NCI-H146 treated with DMSO at 0.1 percent for 48 hours (cell line): ENCODE measurements at regions not wholly inside any gene's neighbourhood (a gene's known extent, or its start where the extent isn't known, plus 50 kb on each side); places are given as distances from the start of the nearest gene placed in this dataset.

Source experiments
- DNase-seq: peaks from one replicate; lab custom pipeline; 2025; ENCODE audit not compliant: unreplicated experiment; lab: John Stamatoyannopoulos, UW

DNA sequence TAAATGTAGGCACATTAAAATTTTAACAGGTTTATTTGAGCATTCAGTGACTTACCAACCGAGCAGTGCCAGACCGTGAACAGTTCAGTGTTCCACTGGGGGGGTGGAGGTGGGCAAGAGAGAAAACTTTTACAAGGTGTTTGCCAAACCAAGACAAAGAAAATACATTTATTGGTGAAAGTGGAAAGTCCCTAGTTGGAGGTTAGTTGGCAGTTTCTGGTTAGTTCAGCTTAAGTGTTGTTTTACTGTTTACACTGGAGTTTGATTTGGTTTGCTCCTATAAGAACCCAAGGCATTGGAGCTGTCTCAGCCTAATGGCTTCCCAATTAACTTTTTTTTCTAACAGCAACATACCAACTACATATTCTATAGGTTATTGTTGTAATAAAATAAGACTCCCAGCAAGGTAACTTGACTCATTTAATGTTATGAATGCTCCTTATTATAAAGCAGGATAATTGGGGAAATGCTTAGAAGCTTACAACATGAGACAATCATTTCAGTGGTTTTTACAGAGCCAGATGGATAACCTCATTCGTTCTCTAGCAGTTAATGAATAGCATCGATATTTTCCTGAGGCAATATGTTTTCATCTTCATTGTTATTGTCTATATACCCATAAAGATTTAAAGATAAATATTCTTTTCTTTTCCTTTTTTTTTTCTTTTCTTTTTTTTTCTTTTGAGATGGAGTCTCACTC, 115.8 kb downstream of the ETNK1 start:
- no peak for DNase-seq

DNA sequence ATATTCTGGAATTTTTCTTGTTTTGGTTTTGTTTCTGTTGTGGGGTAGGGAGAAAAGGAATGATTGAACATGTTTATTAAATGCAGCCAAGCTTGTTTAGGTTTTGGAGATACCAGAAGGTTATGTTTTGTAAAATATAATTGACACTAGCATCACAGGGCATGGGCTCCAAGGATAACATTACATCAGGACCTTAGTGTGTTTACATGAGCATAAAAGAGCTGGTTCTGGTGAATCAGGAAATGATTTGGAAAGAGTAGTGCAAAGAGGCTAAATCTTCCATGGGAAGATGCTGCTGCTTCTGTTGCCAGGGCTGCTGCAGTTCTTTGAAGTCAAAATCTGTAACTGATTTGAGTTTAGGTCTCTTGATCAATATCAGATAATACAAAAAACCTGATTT, 118.7 kb downstream of the ETNK1 start:
- no peak for DNase-seq

DNA sequence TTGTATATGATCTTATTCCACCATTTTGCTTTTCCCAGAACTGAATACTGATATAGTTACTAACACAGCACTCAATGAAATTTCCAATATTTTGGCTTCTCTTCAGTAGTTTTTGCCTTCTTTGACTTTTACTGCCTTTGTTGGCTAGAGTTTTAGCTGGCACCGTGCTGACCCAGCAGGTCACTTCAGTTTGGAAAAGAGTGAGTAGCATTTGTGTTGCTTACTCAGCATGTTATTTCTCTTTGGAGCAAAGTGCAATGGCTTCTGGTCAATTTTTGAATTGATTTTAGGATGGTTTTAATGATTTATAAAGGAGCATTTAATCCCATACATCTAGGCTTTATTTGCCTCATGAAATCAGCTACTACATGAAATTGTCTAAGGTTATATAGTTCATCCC, 119.2 kb downstream of the ETNK1 start:
- DNase-seq: no peak

DNA sequence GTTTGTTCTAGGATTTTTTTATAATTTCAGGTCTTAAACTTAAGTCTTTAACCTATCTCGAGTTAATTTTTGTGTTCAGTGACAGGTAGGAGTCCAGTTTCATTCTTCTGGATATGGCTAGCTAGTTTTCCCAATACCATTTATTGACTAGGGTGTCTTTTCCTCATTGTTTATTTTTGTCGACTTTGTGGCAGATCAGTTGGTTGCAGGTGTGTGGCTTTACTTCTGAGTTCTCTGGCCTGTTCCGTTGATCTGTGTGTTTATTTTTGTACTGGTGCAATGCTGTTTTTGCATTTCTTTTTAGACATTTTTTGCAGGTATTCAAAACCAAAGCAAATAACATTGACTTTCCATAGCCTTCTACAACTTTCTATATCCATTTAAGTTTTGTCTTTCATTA, 121.7 kb downstream of the ETNK1 start:
- no peak for DNase-seq

DNA sequence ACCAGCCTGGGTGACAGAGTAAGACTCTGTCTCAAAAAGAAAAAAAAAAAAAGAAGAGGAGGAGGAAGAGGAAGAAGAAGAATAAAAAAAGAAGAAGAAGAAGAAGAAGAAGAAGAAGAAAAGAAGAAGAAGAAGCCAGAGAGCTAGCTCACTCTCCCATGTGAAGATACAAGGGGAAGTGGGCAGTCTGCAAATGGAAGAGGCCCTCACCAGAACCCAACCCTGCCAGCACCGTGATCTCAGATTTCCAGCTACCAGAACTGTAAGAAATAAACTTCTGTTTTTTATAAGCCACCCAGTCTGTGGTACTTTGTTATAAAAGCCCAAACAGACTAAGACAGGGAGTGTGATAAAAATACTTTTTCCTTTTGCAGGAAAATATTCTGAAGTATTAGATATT, 130.7 kb downstream of the ETNK1 start:
- DNase-seq: no peak

DNA sequence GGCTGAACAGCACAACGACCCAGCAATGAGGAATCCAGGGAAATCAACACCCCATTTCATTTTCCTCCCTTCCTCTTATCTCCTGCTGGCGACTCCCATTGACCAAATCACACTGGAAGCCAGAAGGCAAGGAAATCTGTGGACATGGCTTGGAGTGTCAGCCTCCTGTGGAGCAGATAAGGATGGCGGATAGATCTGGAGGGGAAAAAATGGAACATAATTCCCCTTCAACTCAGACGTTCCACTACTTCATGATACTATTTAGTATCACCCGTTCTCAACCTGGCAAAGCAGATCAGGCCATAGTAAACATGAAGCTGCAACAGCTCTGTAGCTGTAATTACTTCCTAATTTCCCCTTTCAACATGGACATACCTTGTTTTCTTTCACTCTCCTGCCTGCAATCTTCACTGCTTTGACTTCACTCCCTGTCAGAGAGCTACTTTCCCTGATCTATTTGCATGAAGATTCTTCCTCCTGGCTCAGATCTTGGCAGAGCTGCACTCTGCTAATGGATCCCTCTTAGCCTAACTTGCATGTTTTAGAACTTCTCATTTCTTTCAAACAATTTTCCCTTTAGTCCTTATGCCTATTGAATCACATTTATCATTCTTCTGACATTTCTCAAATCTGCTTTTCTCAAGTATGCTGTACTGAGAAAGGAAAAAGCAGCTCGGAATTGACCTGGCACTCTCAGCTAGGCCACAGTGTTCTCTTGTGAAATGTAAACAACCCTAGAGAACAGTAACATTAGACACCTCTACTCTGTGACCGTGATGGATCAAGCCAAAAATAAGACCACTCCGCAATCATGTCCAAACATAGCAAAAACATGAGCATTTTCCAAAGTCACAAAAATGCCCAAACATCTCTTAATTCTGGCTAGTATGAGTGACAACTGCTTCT, 135.1 kb downstream of the ETNK1 start:
- DNase-seq: no peak

DNA sequence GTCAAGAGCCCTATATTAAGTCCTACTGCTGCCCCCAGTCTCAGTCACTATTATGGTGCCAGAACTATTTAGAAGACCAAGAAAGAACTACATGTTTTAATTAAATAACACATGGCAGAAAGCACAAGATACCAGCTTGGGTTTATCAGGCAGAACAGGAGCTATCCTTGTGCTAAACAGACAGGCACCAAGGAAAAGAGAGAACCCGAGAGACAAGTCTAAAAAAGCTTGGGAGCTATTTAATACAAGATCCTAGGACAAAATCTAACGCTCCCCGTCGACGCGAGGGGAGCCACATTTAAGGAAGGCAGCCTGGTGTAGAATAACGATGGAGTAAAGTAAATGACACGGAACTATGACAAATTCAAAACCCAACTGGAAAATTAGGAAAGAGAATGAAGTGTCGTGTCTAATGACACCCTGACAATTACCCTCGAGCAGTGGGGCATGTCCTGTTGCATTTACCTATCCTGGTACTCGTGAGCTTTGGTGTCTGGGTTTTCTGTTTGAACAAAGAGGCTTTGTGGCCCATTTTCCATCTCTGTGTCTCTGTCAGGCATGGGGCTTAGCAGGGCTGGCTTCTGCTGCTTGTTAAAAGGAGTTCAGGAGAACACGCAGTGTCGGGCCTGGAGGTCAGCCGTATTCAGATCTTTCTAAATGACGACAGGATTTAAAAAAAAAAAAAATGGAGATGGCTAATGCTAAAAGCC, 140.6 kb downstream of the ETNK1 start:
- no peak for DNase-seq

DNA sequence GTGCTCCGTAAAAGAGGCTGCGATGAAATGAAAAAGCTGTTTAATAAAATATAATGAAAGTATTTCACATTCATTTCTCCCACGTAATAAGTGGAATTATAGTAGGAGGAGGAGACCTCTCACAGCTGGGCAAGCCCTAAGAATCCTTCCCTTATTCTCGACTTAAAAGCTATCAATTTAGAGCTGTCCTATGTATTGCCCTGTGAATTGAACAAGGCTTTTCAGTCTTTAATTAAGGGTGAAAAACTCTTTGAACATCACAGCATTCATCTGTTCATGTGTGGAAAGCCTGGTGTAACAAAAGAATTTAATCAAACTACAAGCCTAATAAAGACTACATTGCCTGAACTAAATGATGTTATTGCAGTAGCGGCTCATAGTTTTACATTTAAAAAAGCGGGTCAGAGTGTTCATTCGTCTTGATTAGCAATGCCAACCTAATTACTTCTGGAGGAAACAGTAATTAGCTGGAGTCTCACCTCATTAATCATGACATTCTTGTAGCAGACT, 142.0 kb downstream of the ETNK1 start:
- no peak for DNase-seq

DNA sequence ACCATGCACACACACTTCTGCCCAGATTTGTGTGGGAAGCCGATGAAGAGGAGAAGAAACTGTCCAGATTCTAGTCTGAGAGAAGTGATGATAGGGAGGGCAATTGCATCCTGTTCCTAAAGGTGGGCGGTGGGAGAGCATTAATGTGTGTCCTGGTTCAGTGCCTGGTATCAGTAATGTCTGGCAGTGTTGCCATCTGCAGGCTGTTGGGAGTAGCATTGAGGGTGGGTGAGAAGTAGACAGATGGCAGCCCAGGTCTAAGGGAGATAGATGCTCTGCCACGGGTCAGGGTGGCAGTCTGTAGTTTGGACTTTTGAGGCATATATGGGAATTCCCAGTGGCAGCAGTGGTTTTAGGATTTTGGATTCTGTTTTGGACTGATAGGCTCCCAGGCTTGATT, 156.4 kb downstream of the ETNK1 start:
- DNase-seq: no peak

DNA sequence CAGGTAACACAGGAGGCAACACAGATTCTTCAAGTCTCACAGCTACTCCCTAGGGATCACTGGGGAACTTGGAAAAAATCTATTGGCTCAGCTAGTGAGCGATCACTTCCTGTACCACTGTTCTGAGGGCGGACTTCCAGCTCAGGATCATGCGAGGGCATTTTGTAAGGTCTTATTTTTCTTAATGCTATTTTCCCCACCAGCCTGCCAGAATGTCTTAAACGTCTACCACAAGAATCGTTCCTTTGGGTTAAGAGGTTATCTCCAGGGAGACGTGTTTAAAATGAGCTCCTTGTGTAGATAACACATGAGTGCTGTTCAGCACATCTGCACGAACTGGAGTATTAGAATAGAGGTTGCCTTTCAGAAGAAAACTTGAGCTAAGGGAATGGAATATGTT, 162.6 kb downstream of the ETNK1 start:
- DNase-seq: no peak

DNA sequence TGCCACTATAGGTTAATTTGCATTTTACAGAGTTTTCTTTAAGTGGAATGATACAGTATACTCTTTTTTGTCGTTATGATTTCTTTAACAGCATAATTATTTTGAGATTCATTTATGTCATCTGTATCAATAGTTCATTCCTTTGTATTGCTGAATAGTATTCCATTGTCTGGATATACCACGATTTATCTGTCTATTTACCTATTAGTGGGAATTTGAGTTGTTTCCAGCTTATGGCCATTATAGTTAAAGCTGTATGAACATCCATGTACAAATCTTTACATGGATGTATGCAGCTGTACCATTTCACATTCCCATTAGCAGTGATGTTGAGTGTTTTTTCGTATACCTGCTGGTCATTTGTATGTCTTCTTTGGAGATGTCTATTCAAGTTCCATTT, 163.9 kb downstream of the ETNK1 start:
- DNase-seq: no peak

DNA sequence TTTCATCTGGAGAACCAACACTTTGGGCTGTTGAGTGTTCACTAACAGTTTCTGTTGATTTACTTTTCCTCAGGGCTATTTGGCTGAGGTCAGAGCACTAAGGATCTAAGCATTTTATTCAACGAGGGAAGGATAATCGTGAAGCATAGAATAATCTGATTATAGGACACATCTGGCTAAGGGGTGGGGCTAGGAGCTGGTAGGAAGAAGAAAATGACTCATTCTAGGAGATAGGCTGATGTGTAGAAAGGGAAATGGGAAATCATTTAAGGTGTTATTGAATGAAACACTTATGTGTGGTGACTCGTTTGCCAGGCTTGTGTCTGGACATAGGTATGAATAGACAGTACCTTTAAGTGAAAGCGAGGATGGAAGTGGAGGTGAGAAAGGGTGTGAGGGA, 167.2 kb downstream of the ETNK1 start:
- DNase-seq: no peak

DNA sequence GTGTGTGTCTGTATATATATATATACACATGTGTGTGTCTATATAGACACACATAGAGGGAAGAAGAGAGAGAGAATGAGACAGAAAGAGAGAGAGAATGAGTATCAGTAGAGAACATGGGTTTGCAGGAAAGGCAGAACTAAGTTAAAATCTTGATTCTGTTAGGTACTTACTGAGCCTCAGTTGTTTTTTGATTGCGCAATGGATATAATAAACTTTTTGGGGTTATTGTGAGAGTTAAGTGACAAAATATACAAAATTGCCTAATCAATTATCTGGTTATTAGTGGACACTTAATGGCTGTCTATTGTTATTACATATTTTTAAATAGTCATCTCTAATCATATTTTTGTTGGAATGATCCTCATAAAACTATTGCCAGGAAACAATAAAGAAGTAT, 169.0 kb downstream of the ETNK1 start:
- DNase-seq: no peak

DNA sequence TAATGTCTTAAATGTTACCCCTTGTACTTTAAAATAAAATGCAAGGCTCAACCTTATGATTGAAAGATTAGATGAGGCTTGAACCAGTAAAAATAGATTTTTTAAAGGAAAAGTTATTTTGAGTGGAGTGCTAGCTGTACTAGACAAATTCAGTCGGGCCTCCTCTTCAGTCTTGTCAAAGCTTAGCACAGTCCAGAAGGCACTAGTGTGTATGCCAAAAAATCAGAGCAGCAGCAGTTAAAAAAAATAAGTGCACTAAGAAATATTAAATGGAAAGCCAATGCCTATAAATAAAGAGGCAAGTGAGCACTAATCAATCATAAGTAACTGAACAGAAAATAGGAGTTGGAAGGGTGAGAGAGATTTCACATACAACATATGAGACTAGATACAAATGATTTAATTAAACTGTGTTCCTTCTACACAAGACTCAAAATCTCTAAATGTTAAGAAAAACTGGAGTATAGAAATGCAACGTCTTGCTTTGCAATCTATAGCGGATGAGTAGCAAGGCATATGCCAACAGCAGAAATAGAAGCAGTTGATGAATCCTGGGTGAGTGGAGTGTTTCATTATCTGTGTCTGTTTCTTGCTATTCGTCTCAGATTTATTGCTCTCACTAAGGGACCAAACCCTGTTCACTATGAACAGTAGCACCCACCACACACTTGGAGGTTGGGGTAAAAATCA, 172.1 kb downstream of the ETNK1 start:
- DNase-seq: no peak

DNA sequence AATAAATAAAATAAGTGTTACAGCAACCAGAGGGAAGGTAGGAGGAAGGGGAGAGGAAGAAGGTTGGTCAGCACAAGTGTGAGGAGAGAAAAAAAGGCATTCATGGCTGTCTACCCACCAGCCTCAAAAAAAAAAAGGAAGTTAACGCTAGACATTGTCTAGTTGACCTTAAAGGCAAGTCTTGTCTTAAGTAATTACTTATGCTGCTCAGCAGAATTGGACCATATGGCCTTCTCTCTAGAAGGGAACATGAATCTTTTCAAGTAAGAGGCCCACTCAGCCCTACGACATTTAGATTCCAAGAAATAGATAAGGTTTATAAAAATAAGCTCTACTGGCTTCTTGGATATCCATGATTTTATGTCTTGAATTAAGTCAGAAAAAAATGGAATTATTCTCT, 172.7 kb downstream of the ETNK1 start:
- DNase-seq: no peak

DNA sequence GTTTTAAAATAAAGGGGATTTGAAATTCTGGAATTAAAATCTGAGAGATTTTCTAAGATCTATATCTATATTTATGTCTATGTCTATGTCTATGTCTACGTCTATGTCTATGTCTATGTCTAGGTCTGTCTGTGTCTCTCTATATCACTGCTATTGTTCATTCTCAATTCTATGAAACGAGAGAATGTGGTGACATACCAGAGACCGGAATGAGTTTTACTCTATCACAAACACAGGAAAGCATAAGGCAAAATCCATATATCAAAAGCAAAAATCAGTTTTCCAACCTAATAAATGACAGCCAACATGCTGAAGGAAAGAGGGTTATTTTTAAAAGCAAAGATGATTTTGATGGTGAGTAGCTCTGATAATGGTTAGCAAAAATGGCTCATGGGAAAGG, 173.1 kb downstream of the ETNK1 start:
- DNase-seq: no peak

DNA sequence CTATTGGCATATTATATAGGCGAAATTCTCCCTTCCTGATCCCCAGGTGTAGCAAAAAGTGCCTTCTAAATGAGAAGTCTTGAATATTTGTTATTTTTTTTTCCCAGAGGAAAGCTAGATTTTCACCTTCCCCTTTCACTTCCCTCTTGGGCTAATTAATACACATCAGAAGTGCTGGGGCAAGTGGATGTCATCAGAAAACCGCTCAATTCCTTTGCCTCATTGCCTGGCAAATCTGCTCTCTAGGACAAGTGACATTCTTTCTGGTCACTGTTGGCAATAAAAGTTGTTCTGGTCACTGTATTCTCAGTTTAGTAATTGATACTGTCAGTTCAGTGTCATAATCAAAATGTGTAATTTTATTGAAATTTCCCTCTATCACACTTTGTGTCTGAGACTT, 174.5 kb downstream of the ETNK1 start:
- no peak for DNase-seq

DNA sequence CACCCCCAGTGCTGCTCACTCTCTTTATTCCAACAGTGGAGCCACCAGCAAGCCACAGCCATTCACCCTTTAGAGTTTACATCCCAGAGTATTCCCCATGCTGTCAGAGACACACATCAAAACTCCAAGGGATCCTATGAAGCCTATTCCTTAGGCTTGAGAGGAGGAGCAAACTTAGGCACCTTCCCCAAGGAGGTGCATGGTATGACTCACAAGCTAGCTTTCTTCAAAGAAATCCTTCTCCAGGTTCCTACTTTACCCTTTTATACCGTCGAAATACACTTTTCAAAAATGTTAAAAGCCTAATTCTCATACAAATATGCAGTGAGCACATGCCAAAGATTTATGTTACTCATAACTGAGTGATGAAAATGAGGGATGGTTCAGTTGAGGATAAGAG, 175.4 kb downstream of the ETNK1 start:
- no peak for DNase-seq

DNA sequence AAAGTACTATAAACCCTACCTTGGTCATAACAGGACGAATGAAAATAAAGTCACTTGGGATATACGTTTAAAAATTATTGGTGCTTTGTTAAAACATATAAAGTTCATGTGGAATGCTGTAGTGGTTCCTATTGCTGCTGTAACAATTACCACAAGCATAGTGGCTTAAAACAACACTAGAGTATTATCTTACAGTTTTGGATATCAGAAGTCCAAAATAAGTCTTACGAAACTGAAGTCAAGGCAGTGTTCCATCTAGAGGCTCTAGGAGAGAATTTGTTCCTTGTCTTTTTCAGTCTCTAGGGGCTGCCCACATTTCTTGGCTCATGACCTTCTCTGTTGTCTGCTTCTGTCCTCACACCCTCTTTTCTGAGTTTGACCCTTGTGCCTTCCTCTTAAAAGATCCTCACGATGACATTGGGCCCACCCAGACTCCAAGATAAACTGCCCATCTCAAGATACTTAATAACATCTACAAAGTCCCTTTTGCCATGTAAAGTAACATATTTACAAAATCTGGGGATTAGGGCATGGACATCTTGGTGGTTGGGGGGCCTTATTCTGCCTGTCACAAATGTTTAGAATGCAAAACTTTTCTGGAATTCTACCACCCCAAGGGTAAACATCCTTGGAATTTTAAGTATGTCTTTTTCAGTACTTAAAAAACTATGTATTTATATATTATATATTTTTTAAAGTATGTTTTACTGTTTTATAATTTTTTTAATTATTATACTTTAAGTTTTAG, 178.1 kb downstream of the ETNK1 start:
- no peak for DNase-seq

DNA sequence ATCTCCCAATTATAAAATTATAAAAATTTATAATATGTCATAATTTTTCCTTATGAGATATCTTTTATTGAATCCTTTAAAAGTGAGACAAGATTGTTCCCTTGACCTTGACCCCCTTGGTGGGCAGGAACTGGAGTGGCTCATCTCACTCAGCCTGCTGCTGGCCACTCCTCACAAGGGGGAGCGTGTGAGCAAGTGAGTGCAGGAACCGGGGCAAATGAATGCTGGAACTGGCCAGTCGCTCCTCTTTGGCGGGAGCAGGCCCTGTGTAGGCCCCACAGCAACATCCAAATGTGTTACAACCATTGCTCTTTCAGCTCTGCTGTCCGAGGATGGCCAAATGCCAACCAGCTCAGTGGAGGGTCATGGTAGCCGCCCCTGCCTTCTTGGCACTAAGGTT, 178.8 kb downstream of the ETNK1 start:
- DNase-seq: no peak
